ENCODE measurements at regions not wholly inside any gene's neighbourhood (a gene's known extent, or its start where the extent isn't known, plus 50 kb on each side); places are given as distances from the start of the nearest gene placed in this dataset.

GRCh38 chr9:110128664-110129329, 79.2 kb downstream of the C9orf152 start:
- Histone ChIP-seq H3K4me1 (ENCODE audit: insufficient read depth, low read length) (peaks cover 74% of the 10 kb centered on the region), H3K27ac (ENCODE audit: low read depth, low read length) (peak overlapping the region; percentile 98), H3K79me2 (ENCODE audit: insufficient read depth, low read length) (peaks cover 96% of the 10 kb centered on the region), H4K20me1 (ENCODE audit: insufficient read depth, low read length) (peaks cover 66% of the 10 kb centered on the region), H2AFZ (ENCODE audit: low read length) (no peak overlapping the region), H3K27me3 (ENCODE audit: insufficient read depth, low read length) (no peaks in the 10 kb centered on the region), H3K9me3 (ENCODE audit: low read depth, low read length) (no peaks in the 10 kb centered on the region), H3K4me3 (ENCODE audit: insufficient read depth, low read length) (no peak overlapping the region), H3K4me2 (ENCODE audit: insufficient read depth, low read length) (peak overlapping the region; percentile 81), H3K36me3 (ENCODE audit: insufficient read depth, low read length) (peaks cover 4% of the 10 kb centered on the region)
- TF ChIP-seq, protein P1, sequence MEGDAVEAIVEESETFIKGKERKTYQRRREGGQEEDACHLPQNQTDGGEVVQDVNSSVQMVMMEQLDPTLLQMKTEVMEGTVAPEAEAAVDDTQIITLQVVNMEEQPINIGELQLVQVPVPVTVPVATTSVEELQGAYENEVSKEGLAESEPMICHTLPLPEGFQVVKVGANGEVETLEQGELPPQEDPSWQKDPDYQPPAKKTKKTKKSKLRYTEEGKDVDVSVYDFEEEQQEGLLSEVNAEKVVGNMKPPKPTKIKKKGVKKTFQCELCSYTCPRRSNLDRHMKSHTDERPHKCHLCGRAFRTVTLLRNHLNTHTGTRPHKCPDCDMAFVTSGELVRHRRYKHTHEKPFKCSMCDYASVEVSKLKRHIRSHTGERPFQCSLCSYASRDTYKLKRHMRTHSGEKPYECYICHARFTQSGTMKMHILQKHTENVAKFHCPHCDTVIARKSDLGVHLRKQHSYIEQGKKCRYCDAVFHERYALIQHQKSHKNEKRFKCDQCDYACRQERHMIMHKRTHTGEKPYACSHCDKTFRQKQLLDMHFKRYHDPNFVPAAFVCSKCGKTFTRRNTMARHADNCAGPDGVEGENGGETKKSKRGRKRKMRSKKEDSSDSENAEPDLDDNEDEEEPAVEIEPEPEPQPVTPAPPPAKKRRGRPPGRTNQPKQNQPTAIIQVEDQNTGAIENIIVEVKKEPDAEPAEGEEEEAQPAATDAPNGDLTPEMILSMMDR (IDR thresholded peaks at IDR 0.05; ENCODE audit: extremely low read depth, low read depth, low read length): no peak
- DNase-seq (ENCODE audit: insufficient read length, low spot score, missing footprints): no peak

DNA sequence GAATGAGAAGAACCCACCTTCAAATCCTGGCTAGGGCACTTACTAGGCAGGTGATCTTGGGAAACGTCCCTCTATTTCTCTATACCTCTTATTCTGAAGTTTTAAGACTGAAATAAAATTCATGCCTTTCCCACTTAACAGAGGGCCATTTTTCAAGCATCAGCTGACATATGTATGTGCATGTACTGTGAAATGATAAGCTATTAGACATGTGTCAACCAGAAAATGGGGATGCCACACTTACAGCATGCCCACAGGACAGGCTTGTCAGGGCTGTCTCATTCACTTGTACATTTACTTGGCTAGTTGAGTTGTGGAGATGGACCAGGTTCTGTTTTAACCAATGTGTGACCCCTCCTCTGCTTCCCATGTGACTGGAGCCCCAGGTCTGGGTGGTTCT, 78.5 kb downstream of the C9orf152 start:
- Histone ChIP-seq H3K4me2 (ENCODE audit: insufficient read depth, low read length) (peak overlapping the region; percentile 81), H3K9me3 (ENCODE audit: low read depth, low read length) (no peaks in the 10 kb centered on the region), H4K20me1 (ENCODE audit: insufficient read depth, low read length) (peaks cover 60% of the 10 kb centered on the region), H3K4me3 (ENCODE audit: insufficient read depth, low read length) (no peak overlapping the region), H3K27ac (ENCODE audit: low read depth, low read length) (peak overlapping the region; percentile 98), H3K36me3 (ENCODE audit: insufficient read depth, low read length) (peaks cover 4% of the 10 kb centered on the region), H3K79me2 (ENCODE audit: insufficient read depth, low read length) (peaks cover 96% of the 10 kb centered on the region), H3K27me3 (ENCODE audit: insufficient read depth, low read length) (no peaks in the 10 kb centered on the region), H3K4me1 (ENCODE audit: insufficient read depth, low read length) (peaks cover 72% of the 10 kb centered on the region), H2AFZ (ENCODE audit: low read length) (no peak overlapping the region)
- TF ChIP-seq, protein P1 (IDR thresholded peaks at IDR 0.05; ENCODE audit: extremely low read depth, low read depth, low read length): no peak
- DNase-seq (ENCODE audit: insufficient read length, low spot score, missing footprints): peak; percentile 35

DNA sequence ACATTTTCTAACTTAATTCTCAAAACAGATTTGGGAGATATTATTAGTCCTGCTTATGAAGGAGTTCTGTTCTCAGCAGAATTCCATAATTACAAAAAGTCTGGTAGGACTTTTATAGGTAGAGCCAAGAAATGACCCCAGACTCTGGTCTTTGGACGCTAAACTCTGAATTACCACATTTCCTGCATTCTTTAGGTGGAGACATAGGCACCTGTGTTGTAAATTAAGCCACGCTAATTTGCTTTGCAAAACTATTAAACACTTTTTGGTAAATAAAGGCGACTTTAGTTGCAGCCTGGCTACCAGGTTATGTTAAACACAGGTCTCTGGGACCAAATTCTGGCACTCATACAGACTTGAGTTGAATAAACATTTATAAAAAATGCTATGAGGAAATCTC, 77.7 kb downstream of the C9orf152 start:
- Histone ChIP-seq H3K27me3 (ENCODE audit: insufficient read depth, low read length) (no peaks in the 10 kb centered on the region), H3K79me2 (ENCODE audit: insufficient read depth, low read length) (peaks cover 96% of the 10 kb centered on the region), H3K36me3 (ENCODE audit: insufficient read depth, low read length) (peaks cover 4% of the 10 kb centered on the region), H4K20me1 (ENCODE audit: insufficient read depth, low read length) (peaks cover 55% of the 10 kb centered on the region), H3K4me1 (ENCODE audit: insufficient read depth, low read length) (peaks cover 65% of the 10 kb centered on the region), H3K27ac (ENCODE audit: low read depth, low read length) (peak overlapping the region; percentile 56), H3K4me2 (ENCODE audit: insufficient read depth, low read length) (no peak overlapping the region), H3K4me3 (ENCODE audit: insufficient read depth, low read length) (no peak overlapping the region), H3K9me3 (ENCODE audit: low read depth, low read length) (no peaks in the 10 kb centered on the region), H2AFZ (ENCODE audit: low read length) (no peak overlapping the region)
- no peak for DNase-seq (ENCODE audit: insufficient read length, low spot score, missing footprints)
- TF ChIP-seq, protein P1 (IDR thresholded peaks at IDR 0.05; ENCODE audit: extremely low read depth, low read depth, low read length): no peak

DNA sequence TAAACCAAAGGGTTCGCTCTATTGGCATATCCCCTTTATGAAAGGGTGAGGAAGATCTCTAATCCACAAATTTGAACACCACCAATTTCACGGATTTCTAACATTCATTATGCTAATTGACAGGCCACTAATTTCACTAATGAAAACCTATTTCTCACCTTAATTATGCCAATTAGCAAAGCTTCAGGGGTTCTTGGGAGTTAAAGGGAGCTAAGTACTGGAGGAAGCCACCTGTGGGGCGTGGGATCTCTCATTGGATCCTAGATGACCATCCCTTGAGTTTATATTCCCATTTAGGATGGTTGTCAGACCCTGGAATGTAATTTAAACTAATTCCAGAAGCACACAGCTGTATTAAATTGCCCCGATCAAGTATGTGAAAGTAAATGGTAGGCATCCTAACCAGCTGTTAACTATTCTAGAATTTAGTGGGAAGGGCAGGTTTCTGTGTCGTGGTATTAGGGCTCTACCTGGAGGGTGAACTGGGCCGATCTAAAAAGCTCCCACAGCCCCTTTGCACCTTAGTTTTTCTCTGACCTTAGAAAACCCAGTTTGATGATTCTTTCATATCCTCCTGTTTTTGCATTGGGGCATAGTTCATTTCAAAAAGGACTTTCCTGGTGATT, 77.1 kb downstream of the C9orf152 start:
- no peaks in the 10 kb centered on the region for H3K27me3 ChIP-seq (ENCODE audit: insufficient read depth, low read length)
- no peak overlapping the region for H3K4me2 ChIP-seq (ENCODE audit: insufficient read depth, low read length)
- H3K36me3 ChIP-seq (ENCODE audit: insufficient read depth, low read length): peaks cover 5% of the 10 kb centered on the region
- TF ChIP-seq, protein P1 (IDR thresholded peaks at IDR 0.05; ENCODE audit: extremely low read depth, low read depth, low read length): no peak
- H3K4me1 ChIP-seq (ENCODE audit: insufficient read depth, low read length): peaks cover 60% of the 10 kb centered on the region
- no peaks in the 10 kb centered on the region for H3K9me3 ChIP-seq (ENCODE audit: low read depth, low read length)
- no peak for DNase-seq (ENCODE audit: insufficient read length, low spot score, missing footprints)
- no peak overlapping the region for H3K4me3 ChIP-seq (ENCODE audit: insufficient read depth, low read length)
- peaks cover 58% of the 10 kb centered on the region for H4K20me1 ChIP-seq (ENCODE audit: insufficient read depth, low read length)
- H3K79me2 ChIP-seq (ENCODE audit: insufficient read depth, low read length): peaks cover 98% of the 10 kb centered on the region
- H3K27ac ChIP-seq (ENCODE audit: low read depth, low read length): peak overlapping the region; percentile 56
- no peak overlapping the region for H2AFZ ChIP-seq (ENCODE audit: low read length)
